SJSA1 (cell line): ENCODE measurements at regions not wholly inside any gene's neighbourhood (a gene's known extent, or its start where the extent isn't known, plus 50 kb on each side); places are given as distances from the start of the nearest gene placed in this dataset.
"Not testable (repeated sequence)": the region's sequence is repeated elsewhere in the genome, so short reads cannot be mapped to it uniquely, and the experiment has no call there.

Source experiments
- DNase-seq, 2 experiments: peaks; one replicate each; pipeline ENCODE4 v3.0.0-alpha.2; 2015 to 2020; ENCODE audit warnings: low spot score in 2 of 2, low read depth in 1 of 2
- H3K27ac ChIP-seq: fragments of 250-450 bp; sonication (Bioruptor Pico); 2 replicates; pipeline ENCODE4 v1.5.1; 2020; ENCODE audit warnings: mild to moderate bottlenecking, moderate library complexity
- H3K27me3 ChIP-seq: fragments of 250-450 bp; sonication (Bioruptor Pico); replicated peaks from 2 replicates; pipeline ENCODE4 v1.5.1; 2020; ENCODE audit warnings: mild to moderate bottlenecking, moderate library complexity
- H3K36me3 ChIP-seq: fragments of 250-450 bp; sonication (Bioruptor Pico); 2 replicates; pipeline ENCODE4 v1.5.1; 2020; ENCODE audit warnings: mild to moderate bottlenecking
- H3K4me1 ChIP-seq: fragments of 250-450 bp; sonication (Bioruptor Pico); replicated peaks from 2 replicates; pipeline ENCODE4 v1.6.1; 2021; ENCODE audit warnings: mild to moderate bottlenecking
- H3K4me3 ChIP-seq: fragments of 250-450 bp; sonication (Bioruptor Pico); 2 replicates; pipeline ENCODE4 v1.5.1; 2020; ENCODE audit warnings: mild to moderate bottlenecking
- H3K9me3 ChIP-seq: fragments of 250-450 bp; sonication (Bioruptor Pico); replicated peaks from 2 replicates; pipeline ENCODE4 v1.5.1; 2020; ENCODE audit warnings: mild to moderate bottlenecking

DNA sequence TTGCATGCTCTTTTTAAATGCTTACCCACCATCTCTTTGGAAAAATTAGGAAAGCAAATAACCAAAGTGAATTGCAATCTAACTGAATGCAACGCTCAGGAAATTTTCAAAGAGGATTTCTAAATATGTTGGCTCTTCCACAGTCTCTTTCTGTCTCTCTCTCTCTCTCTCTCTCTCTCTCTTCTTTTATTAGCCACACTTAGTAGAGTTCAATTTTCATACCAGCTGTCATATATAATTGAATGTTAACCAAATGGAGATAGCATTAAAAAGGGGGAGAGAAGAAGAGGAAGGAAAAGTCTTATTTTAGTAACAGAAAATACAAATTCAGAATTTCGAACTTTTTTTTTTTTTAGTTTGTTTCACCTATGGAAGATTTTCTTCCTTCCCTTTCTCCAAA, 235.9 kb upstream of the GBE1 start:
- Histone ChIP-seq H3K4me1 (no peaks in the 10 kb centered on the region), H3K27ac (no peak overlapping the region), H3K4me3 (no peak overlapping the region), H3K36me3 (no peaks in the 10 kb centered on the region), H3K9me3 (no peaks in the 10 kb centered on the region), H3K27me3 (no peaks in the 10 kb centered on the region)
- no peak for DNase-seq

- Histone ChIP-seq H3K4me1 (no peaks in the 10 kb centered on the region), H3K9me3 (no peaks in the 10 kb centered on the region), H3K27me3 (no peaks in the 10 kb centered on the region), H3K4me3 (no peak overlapping the region), H3K36me3 (no peaks in the 10 kb centered on the region), H3K27ac (no peak overlapping the region)
- no peak for DNase-seq
Measured at GRCh38 chr3:81995329-81995728, 233.9 kb upstream of the GBE1 start.

DNA sequence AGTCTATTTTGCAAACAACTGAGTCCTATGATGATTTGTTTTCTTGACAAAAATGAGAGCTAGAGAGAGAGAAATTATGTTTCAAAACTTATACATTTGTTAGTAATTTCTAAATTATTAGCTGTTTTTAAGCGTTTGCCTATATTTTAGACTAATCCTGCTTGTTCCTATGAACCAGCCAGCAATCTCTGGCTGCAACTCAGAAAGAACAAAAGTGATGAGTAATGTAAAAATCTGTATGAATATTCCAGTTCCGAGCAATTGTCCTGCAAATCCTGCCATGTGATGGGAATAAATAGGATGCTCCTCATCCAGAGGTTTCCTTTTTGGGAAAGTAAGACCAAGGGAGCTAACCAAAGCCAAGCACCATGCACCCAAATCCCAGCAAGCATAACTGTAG, 228.3 kb upstream of the GBE1 start:
- DNase-seq: no peak
- H3K9me3 ChIP-seq: no peaks in the 10 kb centered on the region

GRCh38 chr3:81989274-81989673, 227.8 kb upstream of the GBE1 start:
- no peaks in the 10 kb centered on the region for H3K27me3 ChIP-seq
- H3K4me1 ChIP-seq: no peaks in the 10 kb centered on the region
- no peaks in the 10 kb centered on the region for H3K36me3 ChIP-seq
- no peak overlapping the region for H3K4me3 ChIP-seq
- H3K9me3 ChIP-seq: no peaks in the 10 kb centered on the region
- no peak overlapping the region for H3K27ac ChIP-seq
- no peak for DNase-seq

More for the DNA sequence above, 228.3 kb upstream of the GBE1 start:
- H3K36me3 ChIP-seq: no peaks in the 10 kb centered on the region
- H3K4me1 ChIP-seq: no peaks in the 10 kb centered on the region
- H3K27ac ChIP-seq: no peak overlapping the region
- H3K27me3 ChIP-seq: no peaks in the 10 kb centered on the region
- H3K4me3 ChIP-seq: no peak overlapping the region

- H3K27ac ChIP-seq, H3K36me3 ChIP-seq, DNase-seq, H3K4me1 ChIP-seq, H3K27me3 ChIP-seq, H3K4me3 ChIP-seq, H3K9me3 ChIP-seq: not testable (repeated sequence)
Measured at GRCh38 chr3:81987412-81987811, 226.0 kb upstream of the GBE1 start.

- no peak for DNase-seq
Measured at GRCh38 chr3:81985996-81986723, 224.7 kb upstream of the GBE1 start.

GRCh38 chr3:81983382-81983781, 221.9 kb upstream of the GBE1 start:
- Histone ChIP-seq H3K9me3 (no peaks in the 10 kb centered on the region), H3K4me3 (no peak overlapping the region)

More at GRCh38 chr3:81985996-81986723, 224.7 kb upstream of the GBE1 start:
- Histone ChIP-seq H3K4me3 (no peak overlapping the region), H3K36me3 (no peaks in the 10 kb centered on the region), H3K27me3 (no peaks in the 10 kb centered on the region), H3K27ac (no peak overlapping the region), H3K9me3 (no peaks in the 10 kb centered on the region), H3K4me1 (no peaks in the 10 kb centered on the region)

GRCh38 chr3:81980596-81981494, 219.4 kb upstream of the GBE1 start:
- H3K27ac ChIP-seq: no peak overlapping the region

More at GRCh38 chr3:81983382-81983781, 221.9 kb upstream of the GBE1 start:
- no peak overlapping the region for H3K27ac ChIP-seq
- DNase-seq: no peak
- H3K36me3 ChIP-seq: no peaks in the 10 kb centered on the region
- H3K27me3 ChIP-seq: no peaks in the 10 kb centered on the region
- no peaks in the 10 kb centered on the region for H3K4me1 ChIP-seq

DNA sequence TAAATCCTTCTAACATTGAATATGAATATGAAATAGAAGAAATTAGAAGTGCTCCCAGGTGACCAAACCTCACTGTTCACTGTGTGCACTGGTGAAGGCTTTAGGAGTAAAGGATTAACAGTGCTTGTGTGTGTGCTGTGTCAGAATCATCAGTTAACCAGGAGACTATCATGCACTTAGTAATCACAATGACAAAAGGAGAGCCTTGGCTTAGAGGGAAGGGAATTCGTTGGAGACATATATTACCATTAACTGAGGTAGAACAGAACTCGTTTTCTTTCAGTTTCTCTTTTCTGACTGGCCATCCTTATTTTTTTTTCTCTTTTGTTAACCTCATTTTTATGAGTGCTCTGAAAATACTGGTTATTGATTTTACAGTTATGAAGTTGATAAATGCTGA, 213.3 kb upstream of the GBE1 start:
- Histone ChIP-seq H3K27ac (no peak overlapping the region), H3K36me3 (no peaks in the 10 kb centered on the region), H3K9me3 (no peaks in the 10 kb centered on the region), H3K4me1 (no peaks in the 10 kb centered on the region), H3K27me3 (no peaks in the 10 kb centered on the region), H3K4me3 (no peak overlapping the region)
- no peak for DNase-seq

More at GRCh38 chr3:81980596-81981494, 219.4 kb upstream of the GBE1 start:
- no peak for DNase-seq
- Histone ChIP-seq H3K4me3 (no peak overlapping the region), H3K4me1 (no peaks in the 10 kb centered on the region), H3K27me3 (no peaks in the 10 kb centered on the region), H3K9me3 (no peaks in the 10 kb centered on the region), H3K36me3 (no peaks in the 10 kb centered on the region)

DNA sequence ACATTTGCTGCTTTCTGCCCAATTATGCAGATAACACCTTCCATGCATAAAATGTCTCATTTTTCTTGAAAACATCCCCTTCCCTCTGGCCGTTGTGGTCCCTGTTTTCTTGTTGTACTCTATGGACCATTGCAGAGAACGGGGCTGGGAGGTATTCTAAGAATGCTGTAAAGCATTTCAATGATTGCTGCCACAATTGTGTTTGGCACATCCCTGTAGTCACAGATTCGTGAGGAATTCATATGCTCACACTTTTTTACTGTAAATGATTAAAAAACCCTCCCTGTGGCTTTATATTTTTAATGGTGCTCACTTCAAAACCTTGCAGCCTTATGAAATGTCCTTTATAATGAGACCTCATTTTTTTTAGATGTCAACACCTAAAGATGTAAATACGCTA, 207.2 kb upstream of the GBE1 start:
- DNase-seq: no peak

GRCh38 chr3:81967393-81967792, 205.9 kb upstream of the GBE1 start:
- H3K36me3 ChIP-seq: no peaks in the 10 kb centered on the region
- DNase-seq: no peak
- H3K27ac ChIP-seq: no peak overlapping the region
- H3K4me3 ChIP-seq: no peak overlapping the region
- no peaks in the 10 kb centered on the region for H3K9me3 ChIP-seq
- H3K27me3 ChIP-seq: no peaks in the 10 kb centered on the region
- H3K4me1 ChIP-seq: no peaks in the 10 kb centered on the region

More for the DNA sequence above, 207.2 kb upstream of the GBE1 start:
- Histone ChIP-seq H3K4me1 (no peaks in the 10 kb centered on the region), H3K4me3 (no peak overlapping the region), H3K27ac (no peak overlapping the region), H3K36me3 (no peaks in the 10 kb centered on the region), H3K9me3 (no peaks in the 10 kb centered on the region), H3K27me3 (no peaks in the 10 kb centered on the region)

DNA sequence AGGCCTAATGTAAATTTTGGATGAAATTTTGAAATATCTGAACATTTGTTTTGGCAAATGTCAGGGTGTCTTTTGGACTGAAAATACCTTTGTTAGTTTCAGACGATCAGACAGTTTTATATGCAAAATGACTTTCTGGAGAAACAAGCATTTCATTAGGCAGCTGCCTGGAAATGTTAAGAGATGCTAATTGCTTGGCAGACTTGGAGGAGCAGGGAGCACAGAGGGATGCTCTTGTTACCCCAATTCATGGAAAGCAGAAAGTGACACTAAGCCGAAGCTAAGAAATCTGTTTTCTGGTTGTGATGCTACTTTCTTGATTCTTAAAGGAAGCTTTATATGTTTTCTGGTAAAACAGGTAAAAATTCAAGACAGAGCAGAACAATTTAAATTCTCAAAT, 204.3 kb upstream of the GBE1 start:
- H3K36me3 ChIP-seq: no peaks in the 10 kb centered on the region
- H3K4me3 ChIP-seq: no peak overlapping the region
- H3K4me1 ChIP-seq: no peaks in the 10 kb centered on the region
- H3K27me3 ChIP-seq: no peaks in the 10 kb centered on the region
- no peak for DNase-seq
- H3K27ac ChIP-seq: no peak overlapping the region
- H3K9me3 ChIP-seq: no peaks in the 10 kb centered on the region

GRCh38 chr3:81962396-81962795, 201.0 kb upstream of the GBE1 start:
- no peak for DNase-seq
- no peaks in the 10 kb centered on the region for H3K4me1 ChIP-seq
- no peaks in the 10 kb centered on the region for H3K36me3 ChIP-seq
- H3K4me3 ChIP-seq: no peak overlapping the region
- no peaks in the 10 kb centered on the region for H3K27me3 ChIP-seq
- H3K27ac ChIP-seq: no peak overlapping the region
- H3K9me3 ChIP-seq: no peaks in the 10 kb centered on the region

DNA sequence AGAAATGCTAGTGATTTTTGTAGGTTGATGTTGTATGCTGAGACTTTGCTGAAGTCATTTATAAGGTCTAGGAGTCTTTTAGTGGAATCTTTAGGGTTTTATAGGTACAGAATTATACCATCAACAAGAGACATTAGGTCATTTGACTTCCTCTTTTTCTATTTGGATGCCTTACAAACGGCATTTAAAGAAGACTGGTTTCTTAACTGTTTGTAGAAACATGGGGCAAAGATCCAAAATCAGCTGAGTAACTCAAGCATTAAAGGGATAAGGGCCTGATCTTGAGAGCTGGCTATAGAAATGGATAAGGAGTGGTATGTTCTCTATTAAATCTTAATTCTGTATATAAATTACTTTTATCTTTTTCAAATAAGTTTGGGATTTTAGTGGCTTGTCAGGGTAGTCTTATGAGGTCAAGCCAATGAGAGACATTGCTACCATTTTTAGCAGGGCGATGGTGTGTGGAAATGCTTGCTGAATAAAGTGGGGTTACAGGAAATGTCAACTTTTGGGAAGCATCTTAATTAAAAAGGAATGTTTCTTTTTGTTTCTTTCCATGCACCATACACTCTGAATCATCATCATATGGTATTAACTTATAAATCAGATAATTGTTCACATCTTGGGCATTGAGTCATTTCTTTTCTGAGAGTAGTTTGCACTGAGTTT, 197.7 kb upstream of the GBE1 start:
- no peaks in the 10 kb centered on the region for H3K9me3 ChIP-seq
- no peaks in the 10 kb centered on the region for H3K4me1 ChIP-seq
- DNase-seq: no peak
- no peak overlapping the region for H3K27ac ChIP-seq
- no peaks in the 10 kb centered on the region for H3K27me3 ChIP-seq
- H3K4me3 ChIP-seq: no peak overlapping the region
- no peaks in the 10 kb centered on the region for H3K36me3 ChIP-seq
